NCI-H1092 treated with DMSO at 0.1 percent for 48 hours (cell line): ENCODE measurements at regions not wholly inside any gene's neighbourhood (a gene's known extent, or its start where the extent isn't known, plus 50 kb on each side); places are given as distances from the start of the nearest gene placed in this dataset.

Source experiments
- DNase-seq: peaks from one replicate; lab custom pipeline; 2025; lab: John Stamatoyannopoulos, UW

GRCh38 chr3:193850084-193850619 lies 257.1 kb downstream of the OPA1 start:
- DNase-seq, result no peak

DNA sequence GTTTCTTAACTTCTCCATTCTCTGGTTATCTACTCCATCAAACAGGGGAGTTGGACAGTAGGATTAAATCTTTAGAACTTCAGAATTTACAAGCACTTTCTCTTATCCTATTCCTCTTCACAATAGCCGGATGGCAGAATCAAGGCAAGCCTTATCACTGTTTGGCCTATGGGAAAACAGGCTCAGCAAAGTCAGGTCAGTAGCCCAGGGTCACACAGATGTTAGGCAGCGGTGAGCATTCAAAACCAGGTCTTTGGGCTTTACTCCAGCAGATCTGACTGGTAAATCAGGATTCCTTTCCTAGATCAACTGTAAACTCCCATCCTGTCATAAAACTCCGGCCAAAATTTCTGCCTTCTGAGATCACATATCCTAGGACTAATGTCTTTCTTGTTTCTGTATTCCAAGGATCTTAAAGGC lies 258.4 kb downstream of the OPA1 start:
- no peak for DNase-seq

- DNase-seq, result no peak
Measured at GRCh38 chr3:193851941-193852674, 259.1 kb downstream of the OPA1 start.

DNA sequence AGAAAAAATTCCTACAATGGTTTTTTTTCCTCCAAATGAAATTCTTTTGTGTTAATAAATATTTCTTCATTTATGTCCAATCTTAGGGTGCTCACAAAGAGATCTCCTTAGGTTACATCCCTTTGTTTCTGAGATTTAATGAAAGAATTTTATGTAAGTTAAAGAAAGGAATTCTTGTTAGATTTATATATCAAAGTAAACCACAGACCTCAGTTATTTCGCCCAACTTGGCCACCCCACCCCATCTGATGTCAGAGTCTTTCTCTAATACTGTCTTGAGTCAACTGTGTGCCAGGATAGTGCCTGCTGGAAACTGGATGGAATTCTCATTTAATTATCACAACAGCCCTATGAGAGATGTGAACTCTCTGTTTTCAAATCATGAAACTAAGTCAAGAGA lies 259.9 kb downstream of the OPA1 start:
- DNase-seq, result no peak

- no peak for DNase-seq
Measured at GRCh38 chr3:193853511-193854219, 260.7 kb downstream of the OPA1 start.

DNA sequence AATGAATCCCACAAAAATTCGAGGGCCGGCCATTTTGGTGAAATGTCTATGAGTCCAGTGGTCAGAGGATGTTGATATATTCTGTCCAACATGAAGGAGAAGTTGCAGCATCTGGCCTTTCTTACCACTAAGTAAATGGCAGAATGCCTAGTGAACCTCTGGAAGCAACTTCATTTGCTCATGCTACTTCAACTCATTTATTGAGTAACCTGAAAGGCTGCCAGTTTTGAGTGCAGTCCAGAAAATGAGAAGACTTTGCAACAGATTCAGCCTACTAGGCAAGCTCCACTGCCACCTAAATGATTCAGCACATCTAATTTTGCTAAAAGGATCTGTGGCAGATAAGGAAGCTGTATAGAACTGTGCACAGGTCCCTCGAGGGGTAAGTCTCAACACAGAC lies 265.0 kb downstream of the OPA1 start:
- no peak for DNase-seq

DNA sequence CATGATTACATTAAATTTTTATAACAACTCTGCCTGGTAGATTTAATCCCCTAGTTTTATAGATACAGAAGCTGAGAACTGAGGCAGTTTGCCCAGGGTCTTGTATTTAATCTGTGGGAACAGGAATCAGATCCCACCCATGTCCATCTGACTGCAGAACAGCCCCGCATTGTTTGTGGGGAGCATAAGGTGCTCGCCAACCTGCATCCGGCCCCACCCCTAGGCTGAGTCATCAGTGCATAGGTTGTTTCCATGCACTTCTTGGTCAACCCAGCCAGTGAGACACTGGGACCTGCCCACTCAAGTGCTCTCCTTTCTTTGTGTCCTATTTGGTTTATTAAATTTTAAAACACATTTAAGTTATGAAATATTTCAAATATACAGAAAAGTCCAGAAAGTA lies 266.2 kb downstream of the OPA1 start:
- no peak for DNase-seq

- no peak for DNase-seq
Measured at GRCh38 chr3:193861012-193861411, 268.0 kb downstream of the OPA1 start.

- no peak for DNase-seq
Measured at GRCh38 chr3:193862843-193863242, 269.8 kb downstream of the OPA1 start.

DNA sequence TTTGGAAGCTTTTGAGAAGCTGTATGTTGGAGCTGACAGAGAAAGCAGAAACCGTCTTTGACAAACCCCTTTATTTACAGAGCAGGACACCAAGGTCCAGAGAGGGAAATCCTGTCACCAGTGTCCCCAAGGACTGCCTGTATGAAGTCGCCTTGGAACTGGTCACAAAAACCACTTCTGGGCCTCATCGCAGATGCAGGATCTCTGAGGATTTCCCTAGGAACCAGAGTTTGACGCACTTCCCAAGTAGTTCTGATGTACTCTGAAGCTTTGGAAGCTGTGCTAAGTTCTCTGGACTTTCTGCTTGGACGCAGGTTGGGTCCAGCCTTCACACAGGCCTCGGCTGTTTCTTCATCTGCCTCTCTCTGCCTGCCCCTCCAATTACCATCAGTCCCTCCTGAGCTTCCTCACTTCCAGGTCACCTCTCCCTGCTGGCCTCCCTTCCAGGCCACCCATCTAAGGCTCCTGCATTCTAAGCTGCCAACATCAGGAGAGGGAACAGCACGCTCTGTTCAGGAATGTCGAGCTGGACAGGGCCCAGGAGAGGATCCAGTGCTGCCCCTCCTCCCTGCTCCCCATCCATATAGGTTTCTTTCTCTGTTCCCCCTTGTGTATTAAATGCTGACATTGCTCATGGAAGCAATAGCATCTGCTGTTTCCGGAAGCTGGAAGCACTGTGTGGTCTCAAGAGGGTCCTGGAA lies 270.8 kb downstream of the OPA1 start:
- no peak for DNase-seq

- DNase-seq, result no peak
Measured at GRCh38 chr3:193865339-193865738, 270.6 kb upstream of the HES1 start.

DNA sequence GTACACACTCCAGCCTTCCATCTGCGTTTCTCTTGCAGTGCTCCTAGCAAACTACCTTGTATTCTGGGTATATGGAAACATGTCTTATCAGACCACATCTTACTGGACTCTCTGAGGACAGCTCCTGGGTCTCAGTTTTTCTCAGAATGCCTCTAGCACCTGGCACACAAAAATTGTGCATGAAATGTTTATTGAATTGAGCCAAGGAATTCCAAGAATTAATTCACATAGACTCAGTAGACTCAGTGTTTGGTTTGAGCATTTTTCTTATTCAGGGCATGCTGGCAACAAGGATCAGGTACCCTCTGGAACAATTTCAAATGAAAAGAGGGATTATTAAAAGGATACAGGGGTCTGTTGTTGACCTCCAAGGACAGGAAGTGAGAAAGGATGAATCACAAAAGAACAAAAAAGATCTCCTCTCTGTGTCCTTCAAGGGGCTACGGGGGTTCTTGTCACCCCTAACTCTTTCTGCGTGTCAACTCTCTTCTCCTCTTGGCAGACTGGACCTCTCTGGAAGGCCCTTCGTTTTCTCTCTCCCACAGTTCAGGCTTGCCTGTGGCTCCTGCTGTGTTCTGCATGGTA lies 270.0 kb upstream of the HES1 start:
- DNase-seq, result no peak

DNA sequence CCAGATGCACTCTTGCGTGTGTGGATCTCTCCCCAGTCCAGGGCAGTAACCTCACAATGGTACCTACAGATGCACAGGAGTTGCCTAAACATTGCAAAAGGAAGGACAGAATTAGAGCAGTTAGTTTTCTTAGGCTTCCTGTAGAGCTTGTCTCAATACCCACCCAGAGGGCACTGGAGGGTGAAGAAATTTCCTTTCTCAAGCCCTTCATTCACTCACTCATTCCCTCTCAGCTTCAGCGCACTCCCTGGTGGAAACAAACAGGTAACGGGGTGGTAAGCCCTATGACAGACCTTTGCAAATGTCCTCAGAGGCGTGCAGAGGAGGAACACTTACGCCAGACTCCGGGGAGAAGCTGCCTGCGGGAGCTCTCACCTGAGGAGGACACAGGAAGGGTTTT lies 267.4 kb upstream of the HES1 start:
- no peak for DNase-seq

GRCh38 chr3:193869221-193870201 lies 266.4 kb upstream of the HES1 start:
- DNase-seq, result no peak

GRCh38 chr3:193870376-193871219 lies 265.4 kb upstream of the HES1 start:
- no peak for DNase-seq

DNA sequence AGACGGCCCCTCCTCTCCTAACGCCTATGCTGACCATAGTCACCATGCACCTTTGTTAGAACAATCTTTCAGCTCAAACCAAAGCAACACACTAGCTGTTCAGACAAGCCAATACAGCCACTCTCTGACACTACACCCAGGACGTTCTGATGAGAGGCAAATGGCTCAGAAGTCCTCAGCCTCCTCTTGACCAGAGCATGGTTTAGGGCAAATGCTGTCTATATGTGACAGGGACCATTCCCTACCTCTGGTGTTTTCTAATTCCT lies 264.8 kb upstream of the HES1 start:
- no peak for DNase-seq

GRCh38 chr3:193872265-193872753 lies 263.6 kb upstream of the HES1 start:
- no peak for DNase-seq

DNA sequence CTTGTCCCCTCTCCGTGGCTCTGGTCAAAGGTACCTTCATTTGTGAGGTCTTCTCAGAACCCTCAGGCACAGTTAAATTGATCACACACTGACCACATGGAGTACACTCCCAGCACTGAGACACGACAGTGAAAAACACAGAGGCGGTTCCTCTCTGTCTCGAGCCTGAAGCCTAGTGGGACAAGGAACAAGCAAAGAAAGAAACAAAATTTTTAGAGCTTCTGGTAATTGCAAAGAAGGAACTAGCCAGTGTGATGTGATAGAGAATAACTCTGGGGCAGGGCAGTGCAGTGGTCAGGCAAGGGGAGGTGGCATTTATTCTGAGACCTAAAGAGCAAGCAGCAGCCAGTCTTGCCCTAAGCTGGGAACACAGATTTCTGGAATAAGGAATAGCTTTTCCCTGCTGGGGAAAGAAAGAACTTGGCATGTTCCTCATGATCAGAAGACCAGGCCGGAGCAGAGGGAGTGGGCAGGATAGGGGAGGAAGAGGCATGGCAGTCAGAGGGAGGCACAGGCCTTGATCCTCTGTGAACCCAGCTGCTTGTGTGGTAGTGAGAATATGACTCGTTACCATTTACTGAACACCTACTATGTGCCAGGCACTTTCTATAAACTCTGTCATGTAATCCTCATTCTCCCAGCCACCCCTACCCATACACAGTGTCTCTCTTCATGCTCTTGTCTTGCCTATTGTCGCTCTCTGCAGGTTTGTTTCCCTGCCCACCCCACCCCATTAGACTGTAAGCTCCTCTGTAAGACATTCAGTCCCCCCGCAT lies 262.3 kb upstream of the HES1 start:
- no peak for DNase-seq

- no peak for DNase-seq
Measured at GRCh38 chr3:193874512-193874911, 261.4 kb upstream of the HES1 start.
